ENCODE measurements at regions not wholly inside any gene's neighbourhood (a gene's known extent, or its start where the extent isn't known, plus 50 kb on each side); places are given as distances from the start of the nearest gene placed in this dataset.

DNA sequence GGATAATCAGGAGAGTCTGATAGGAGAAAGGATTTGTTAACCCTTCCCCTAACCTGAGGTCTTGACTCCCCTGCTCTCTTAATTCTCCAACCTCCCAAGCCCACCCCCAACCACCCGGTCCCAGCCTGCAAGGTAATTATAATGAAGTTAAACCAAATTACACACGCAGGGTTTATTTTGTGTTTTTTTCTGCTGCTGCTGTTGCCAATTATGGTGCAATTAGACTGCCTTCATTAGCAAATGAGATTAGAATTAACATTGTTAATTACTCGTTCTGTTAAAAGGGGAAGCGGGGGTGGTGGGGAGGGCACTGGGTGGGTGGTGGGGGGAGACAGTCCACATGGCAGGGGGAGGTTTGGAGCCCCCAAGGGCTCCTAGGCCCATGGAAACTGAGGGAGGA is 128.9 kb downstream of the CCT6B start:
- TF ChIP-seq, protein P1, sequence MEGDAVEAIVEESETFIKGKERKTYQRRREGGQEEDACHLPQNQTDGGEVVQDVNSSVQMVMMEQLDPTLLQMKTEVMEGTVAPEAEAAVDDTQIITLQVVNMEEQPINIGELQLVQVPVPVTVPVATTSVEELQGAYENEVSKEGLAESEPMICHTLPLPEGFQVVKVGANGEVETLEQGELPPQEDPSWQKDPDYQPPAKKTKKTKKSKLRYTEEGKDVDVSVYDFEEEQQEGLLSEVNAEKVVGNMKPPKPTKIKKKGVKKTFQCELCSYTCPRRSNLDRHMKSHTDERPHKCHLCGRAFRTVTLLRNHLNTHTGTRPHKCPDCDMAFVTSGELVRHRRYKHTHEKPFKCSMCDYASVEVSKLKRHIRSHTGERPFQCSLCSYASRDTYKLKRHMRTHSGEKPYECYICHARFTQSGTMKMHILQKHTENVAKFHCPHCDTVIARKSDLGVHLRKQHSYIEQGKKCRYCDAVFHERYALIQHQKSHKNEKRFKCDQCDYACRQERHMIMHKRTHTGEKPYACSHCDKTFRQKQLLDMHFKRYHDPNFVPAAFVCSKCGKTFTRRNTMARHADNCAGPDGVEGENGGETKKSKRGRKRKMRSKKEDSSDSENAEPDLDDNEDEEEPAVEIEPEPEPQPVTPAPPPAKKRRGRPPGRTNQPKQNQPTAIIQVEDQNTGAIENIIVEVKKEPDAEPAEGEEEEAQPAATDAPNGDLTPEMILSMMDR (conservative IDR thresholded peaks at IDR 0.05; ENCODE audit: low read depth, low read length) = no peak
- no peak overlapping the region for H3K4me3 ChIP-seq (ENCODE audit: low read length)
- no peak for DNase-seq (ENCODE audit: low read depth)

DNA sequence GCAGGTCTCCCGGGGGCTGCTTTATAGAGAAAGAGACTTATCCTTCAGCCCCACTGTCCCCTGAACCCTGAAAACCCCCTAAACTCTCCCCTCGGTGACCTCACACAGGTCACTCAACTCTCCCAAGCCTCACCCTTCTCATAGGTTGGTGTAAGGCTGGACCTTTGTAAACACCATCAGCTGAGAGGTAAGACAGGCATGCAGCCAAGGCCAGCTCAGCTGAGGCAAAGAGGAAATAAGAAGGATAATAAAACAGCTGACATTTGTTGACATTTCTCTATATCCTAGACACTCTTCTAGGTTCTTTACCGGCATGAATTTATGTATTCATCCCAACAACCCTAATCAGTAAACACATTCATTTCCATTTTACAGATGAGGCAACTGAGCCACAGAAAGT is 134.3 kb downstream of the CCT6B start:
- TF ChIP-seq, protein P1 (conservative IDR thresholded peaks at IDR 0.05; ENCODE audit: low read depth, low read length) = no peak
- no peak overlapping the region for H3K4me3 ChIP-seq (ENCODE audit: low read length)
- no peak for DNase-seq (ENCODE audit: low read depth)

DNA sequence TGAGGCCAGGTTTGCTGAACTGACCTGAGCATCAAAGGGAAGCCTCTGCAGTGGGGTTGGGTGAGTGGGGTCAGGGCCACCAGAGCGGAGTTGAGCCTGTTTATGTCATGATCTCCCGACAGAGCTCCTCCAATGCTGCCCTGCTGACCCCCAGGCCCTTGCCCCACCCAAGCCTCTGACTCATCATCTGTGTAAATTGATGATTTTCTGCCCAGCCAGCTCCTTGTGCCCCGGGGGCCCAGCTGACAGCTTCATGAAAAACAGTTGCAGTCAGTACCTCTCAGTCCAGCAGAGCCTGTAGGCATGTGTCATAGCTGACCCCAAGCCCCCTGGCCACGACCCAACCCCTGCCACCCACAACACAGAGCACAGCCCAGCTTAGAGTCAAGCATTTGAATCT is 134.9 kb downstream of the CCT6B start:
- DNase-seq (ENCODE audit: low read depth) = no peak

DNA sequence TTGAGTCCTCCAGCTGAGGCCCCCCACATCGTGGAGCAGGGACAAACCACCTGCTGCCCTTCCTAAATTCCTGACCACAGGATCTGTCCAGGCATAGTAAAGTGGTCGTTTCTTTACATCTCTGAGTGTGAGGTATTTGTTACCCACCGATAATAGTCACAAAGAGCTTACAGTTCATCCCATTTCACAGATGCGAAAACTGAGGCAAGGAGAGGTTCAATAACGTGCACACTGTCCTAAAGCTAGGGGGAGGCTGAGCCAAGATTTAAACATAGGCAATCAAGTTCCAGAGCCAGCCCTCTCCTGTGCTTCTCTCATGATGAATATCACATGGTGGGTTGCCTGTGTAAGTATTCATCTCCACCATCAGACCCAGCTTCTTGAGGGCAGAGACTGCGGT is 135.4 kb downstream of the CCT6B start:
- TF ChIP-seq, protein P1 (conservative IDR thresholded peaks at IDR 0.05; ENCODE audit: low read depth, low read length) = no peak
- DNase-seq (ENCODE audit: low read depth) = no peak
- no peak overlapping the region for H3K4me3 ChIP-seq (ENCODE audit: low read length)

More for the DNA sequence above, 134.9 kb downstream of the CCT6B start:
- H3K4me3 ChIP-seq (ENCODE audit: low read length) = no peak overlapping the region
- TF ChIP-seq, protein P1 (conservative IDR thresholded peaks at IDR 0.05; ENCODE audit: low read depth, low read length) = no peak

DNA sequence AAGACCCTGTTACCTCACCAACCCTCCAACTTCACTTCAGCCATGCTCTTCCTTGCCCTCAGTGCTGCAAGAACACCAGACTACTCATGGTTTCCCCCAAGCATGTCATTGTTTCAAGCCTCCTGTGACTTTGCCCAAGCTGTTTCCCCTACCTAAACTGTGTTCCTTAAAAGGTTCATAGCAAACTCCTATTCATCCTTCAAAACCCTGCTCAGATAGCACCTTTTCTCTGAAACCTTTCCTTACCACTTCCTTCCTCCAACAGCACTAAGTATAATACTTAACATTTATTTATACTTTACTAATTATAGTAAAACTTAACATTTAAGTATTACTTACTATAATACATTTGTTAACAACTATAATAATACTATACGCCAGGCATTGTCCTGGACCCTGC is 136.2 kb downstream of the CCT6B start:
- H3K4me3 ChIP-seq (ENCODE audit: low read length) = no peak overlapping the region
- TF ChIP-seq, protein P1 (conservative IDR thresholded peaks at IDR 0.05; ENCODE audit: low read depth, low read length) = no peak
- no peak for DNase-seq (ENCODE audit: low read depth)

DNA sequence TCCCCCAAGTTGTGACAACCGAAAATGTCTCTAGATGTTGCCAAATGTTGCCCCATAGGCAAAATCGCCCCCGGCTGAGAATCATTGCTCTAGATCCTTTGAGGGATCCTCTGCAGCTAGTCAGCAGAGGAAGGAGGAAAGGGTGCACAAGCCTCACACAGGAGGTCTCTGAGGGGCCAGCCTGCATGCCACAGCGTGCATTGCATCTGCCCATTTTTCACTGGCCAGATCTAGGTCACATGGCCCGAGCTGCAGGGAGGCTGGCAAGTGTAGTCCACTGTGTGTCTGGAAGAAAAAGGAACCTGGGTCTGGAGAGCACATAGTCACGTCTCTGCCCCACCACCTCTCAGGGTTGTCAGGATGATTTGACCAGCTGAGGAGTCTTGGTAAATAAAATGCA is 138.2 kb downstream of the CCT6B start:
- TF ChIP-seq, protein P1 (conservative IDR thresholded peaks at IDR 0.05; ENCODE audit: low read depth, low read length) = no peak
- H3K4me3 ChIP-seq (ENCODE audit: low read length) = no peak overlapping the region
- DNase-seq (ENCODE audit: low read depth) = no peak

DNA sequence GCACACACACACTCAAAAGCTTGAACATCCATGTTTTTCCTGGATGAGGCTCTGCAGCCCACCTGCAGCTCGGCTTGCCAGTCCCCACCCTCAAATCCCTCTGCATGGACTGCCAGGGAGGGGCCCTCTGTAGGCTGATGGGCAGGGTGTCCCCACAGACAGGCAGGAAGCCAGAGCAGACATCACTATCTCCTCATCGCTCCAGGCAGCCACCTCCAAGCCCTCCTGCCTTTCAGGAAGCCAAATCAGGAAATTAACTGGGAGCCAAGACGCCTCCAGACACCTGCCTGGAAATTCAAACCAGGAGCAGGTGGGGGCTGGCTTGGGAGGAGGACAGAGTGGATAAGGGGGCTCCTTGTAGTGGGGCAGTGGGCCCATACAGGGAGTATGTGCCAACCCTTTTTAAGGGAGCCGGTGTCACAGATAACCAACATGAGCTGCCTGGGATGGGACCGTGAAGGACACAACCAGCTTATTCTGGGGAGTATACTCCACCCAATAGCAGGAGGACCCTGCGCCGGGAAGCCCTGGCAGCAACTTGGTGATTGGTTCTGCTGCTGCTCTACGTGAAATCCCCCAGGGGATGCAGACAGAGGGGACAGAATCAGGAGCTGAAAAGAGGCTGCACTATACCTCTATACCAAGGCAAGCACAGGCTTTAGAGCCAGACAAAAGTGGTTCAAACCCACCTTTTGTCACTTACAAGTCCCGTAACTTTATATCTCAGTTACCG is 139.1 kb downstream of the CCT6B start:
- no peak overlapping the region for H3K4me3 ChIP-seq (ENCODE audit: low read length)
- TF ChIP-seq, protein P1 (conservative IDR thresholded peaks at IDR 0.05; ENCODE audit: low read depth, low read length) = no peak
- DNase-seq (ENCODE audit: low read depth) = no peak
